GM23338 (cell line): ENCODE measurements at regions not wholly inside any gene's neighbourhood (a gene's known extent, or its start where the extent isn't known, plus 50 kb on each side); places are given as distances from the start of the nearest gene placed in this dataset.

Source experiments
- ATAC-seq: fragments of 200-7000 bp; cut with Tn5 transposase; 3 replicates; pipeline ENCODE4 v1.9.1; 2020
- DNase-seq: peaks from one replicate; pipeline ENCODE4 v3.0.0-alpha.2; 2015; ENCODE audit warnings: low spot score
- H2AFZ ChIP-seq: fragments of 200-600 bp; sonication (generic); 2 replicates; pipeline ENCODE4 v1.8.0; 2016; ENCODE audit warnings: antibody characterized with exemption, mild to moderate bottlenecking, moderate library complexity
- H3F3A ChIP-seq: fragments of 200-600 bp; sonication (generic); replicated peaks from 2 replicates; pipeline ENCODE4 v1.8.0; 2017; ENCODE audit warnings: antibody characterized with exemption, mixed run types, low read depth
- H3K27ac ChIP-seq: fragments of 200-600 bp; sonication (generic); 2 replicates; pipeline ENCODE4 v1.6.1; 2016; ENCODE audit warnings: low read depth
- H3K27me3 ChIP-seq: fragments of 200-600 bp; sonication (generic); 2 replicates; pipeline ENCODE4 v1.8.0; 2016; ENCODE audit warnings: mild to moderate bottlenecking, mixed run types, moderate library complexity; ENCODE audit not compliant: insufficient read depth
- H3K36me3 ChIP-seq: fragments of 200-600 bp; sonication (generic); 2 replicates; pipeline ENCODE4 v1.8.0; 2016; ENCODE audit warnings: mild to moderate bottlenecking; ENCODE audit not compliant: insufficient read depth
- H3K4me1 ChIP-seq: fragments of 200-600 bp; sonication (generic); 2 replicates; pipeline ENCODE4 v1.8.0; 2016; ENCODE audit warnings: mild to moderate bottlenecking, moderate library complexity; ENCODE audit not compliant: insufficient read depth
- H3K4me2 ChIP-seq: fragments of 200-600 bp; sonication (generic); 2 replicates; pipeline ENCODE4 v1.7.1; 2017; ENCODE audit warnings: mixed run types
- H3K4me3 ChIP-seq: fragments of 200-600 bp; sonication (generic); 2 replicates; pipeline ENCODE4 v1.6.1; 2016; ENCODE audit warnings: mixed run types
- H3K79me2 ChIP-seq: fragments of 200-600 bp; sonication (generic); replicated peaks from 2 replicates; pipeline ENCODE4 v1.8.0; 2017; ENCODE audit warnings: mild to moderate bottlenecking; ENCODE audit not compliant: insufficient read depth
- H3K9me2 ChIP-seq: fragments of 200-600 bp; sonication (generic); 2 replicates; pipeline ENCODE4 v1.8.0; 2017; ENCODE audit not compliant: insufficient read depth
- H4K20me1 ChIP-seq: fragments of 200-600 bp; sonication (generic); replicated peaks from 2 replicates; pipeline ENCODE4 v1.8.0; 2017; ENCODE audit warnings: mild to moderate bottlenecking; ENCODE audit not compliant: insufficient read depth
- H3K27ac Mint-ChIP-seq: 2 replicates; pipeline ENCODE4 v1.8.0; 2020; ENCODE audit warnings: inconsistent platforms, mild to moderate bottlenecking, moderate library complexity, mixed read lengths
- H3K27me3 Mint-ChIP-seq: 3 replicates; pipeline ENCODE4 v1.8.0; 2022; ENCODE audit warnings: low read depth, mild to moderate bottlenecking, moderate library complexity, mixed read lengths, inconsistent platforms; ENCODE audit not compliant: insufficient read depth, poor library complexity
- H3K36me3 Mint-ChIP-seq: 3 replicates; pipeline ENCODE4 v1.8.0; 2021; ENCODE audit warnings: low read depth, mild to moderate bottlenecking, inconsistent platforms, moderate library complexity, mixed read lengths
- H3K4me1 Mint-ChIP-seq: 3 replicates; pipeline ENCODE4 v1.8.0; 2020; ENCODE audit warnings: mild to moderate bottlenecking, inconsistent platforms, mixed read lengths
- H3K4me3 Mint-ChIP-seq: 3 replicates; pipeline ENCODE4 v1.8.0; 2021; ENCODE audit warnings: moderate library complexity, mild to moderate bottlenecking, inconsistent platforms, mixed read lengths
- H3K9me3 Mint-ChIP-seq: 3 replicates; pipeline ENCODE4 v1.8.0; 2020; ENCODE audit warnings: moderate library complexity, mild to moderate bottlenecking, inconsistent platforms, mixed read lengths
- CREB1 ChIP-seq: fragments of 250-450 bp; sonication (Bioruptor Pico); IDR thresholded peaks from 2 replicates; pipeline ENCODE4 v1.5.0; 2020; ENCODE audit warnings: low read depth, mild to moderate bottlenecking, moderate library complexity
- CTCF ChIP-seq, 2 experiments: fragments of 200-600 bp in 1 of 2; sonication (generic) in 1 of 2; conservative IDR thresholded peaks; 2 replicates each; pipeline versions ENCODE4 v1.5.1 to v1.6.1; 2016 to 2017; ENCODE audit warnings: antibody characterized with exemption in 2 of 2, low read depth in 2 of 2, mild to moderate bottlenecking in 2 of 2, moderate library complexity in 1 of 2
- EZH2 ChIP-seq: fragments of 200-600 bp; sonication (generic); IDR thresholded peaks from one replicate; pipeline ENCODE4 v1.8.0; 2017; ENCODE audit warnings: antibody characterized with exemption, mild to moderate bottlenecking, low read depth; ENCODE audit not compliant: unreplicated experiment
- EZH2phosphoT487 ChIP-seq: fragments of 200-600 bp; sonication (generic); IDR thresholded peaks from one replicate; pipeline ENCODE4 v1.8.1; 2018; ENCODE audit warnings: antibody characterized with exemption; ENCODE audit not compliant: unreplicated experiment
- JUNB ChIP-seq: IDR thresholded peaks from one replicate; pipeline ENCODE4 v1.6.1; 2016; ENCODE audit warnings: antibody characterized with exemption; ENCODE audit not compliant: unreplicated experiment
- NANOG ChIP-seq: IDR thresholded peaks from 2 replicates; pipeline ENCODE4 v1.6.1; 2016; ENCODE audit warnings: antibody characterized with exemption, borderline replicate concordance
- POLR2AphosphoS5 ChIP-seq: IDR thresholded peaks from 2 replicates; pipeline ENCODE4 v1.6.1; 2016; ENCODE audit warnings: antibody characterized with exemption, low read depth
- REST ChIP-seq: IDR thresholded peaks from one replicate; pipeline ENCODE4 v1.6.1; 2018; ENCODE audit warnings: antibody characterized with exemption; ENCODE audit not compliant: unreplicated experiment
- STAT1 ChIP-seq: IDR thresholded peaks from one replicate; pipeline ENCODE4 v1.6.1; 2016; ENCODE audit warnings: antibody characterized with exemption; ENCODE audit not compliant: unreplicated experiment
- ZNF114 ChIP-seq: fragments of 250-450 bp; sonication (Bioruptor Pico); IDR thresholded peaks from 2 replicates; pipeline ENCODE4 v1.5.0; 2020; ENCODE audit warnings: mild to moderate bottlenecking, moderate library complexity
- ZNF331 ChIP-seq: fragments of 250-450 bp; sonication (Bioruptor Pico); IDR thresholded peaks from 2 replicates; pipeline ENCODE4 v1.5.0; 2020; ENCODE audit warnings: low read depth, mild to moderate bottlenecking, moderate library complexity
- ZNF462 ChIP-seq: fragments of 250-450 bp; sonication (Bioruptor Pico); IDR thresholded peaks from 2 replicates; pipeline ENCODE4 v1.5.0; 2020; ENCODE audit warnings: mild to moderate bottlenecking, moderate library complexity

GRCh38 chr10:20644421-20644820 is 252.7 kb downstream of the NEBL start (continued):
- TF ChIP-seq CTCF (conservative IDR thresholded peaks at IDR 0.05; ENCODE audit: low read depth in 2 of 2) (no peak), POLR2AphosphoS5 (no peak), EZH2phosphoT487 (no peak), NANOG (no peak), ZNF331 (CRISPR knock-in tag) (no peak), STAT1 (no peak)

GRCh38 chr10:20641605-20642004 is 255.5 kb downstream of the NEBL start:
- no peaks in the 10 kb centered on the region for H3K27me3 ChIP-seq
- no peak overlapping the region for H3K4me3 Mint-ChIP-seq
- peaks cover 13% of the 10 kb centered on the region for H3K9me2 ChIP-seq
- no peaks in the 10 kb centered on the region for H3K36me3 ChIP-seq
- no peak overlapping the region for H2AFZ ChIP-seq
- H3K27me3 Mint-ChIP-seq, result no peaks in the 10 kb centered on the region
- H3K4me1 Mint-ChIP-seq, result no peaks in the 10 kb centered on the region
- H3K27ac Mint-ChIP-seq, result no peak overlapping the region
- no peak overlapping the region for H3K4me2 ChIP-seq
- no peaks in the 10 kb centered on the region for H3K4me1 ChIP-seq
- DNase-seq, result no peak
- no peak overlapping the region for H3K4me3 ChIP-seq
- H3K36me3 Mint-ChIP-seq, result no peaks in the 10 kb centered on the region; the same call in 2 of the 3 replicates
- H3K27ac ChIP-seq, result no peak overlapping the region
- H3K79me2 ChIP-seq, result no peaks in the 10 kb centered on the region
- no peaks in the 10 kb centered on the region for H3F3A ChIP-seq
- H4K20me1 ChIP-seq, result no peaks in the 10 kb centered on the region
- ATAC-seq, result no peak
- H3K9me3 Mint-ChIP-seq, result no peaks in the 10 kb centered on the region
- TF ChIP-seq ZNF114 (CRISPR knock-in tag) (no peak), ZNF462 (CRISPR knock-in tag) (no peak), REST (no peak), EZH2phosphoT487 (no peak), EZH2 (no peak), POLR2AphosphoS5 (no peak), CREB1 (CRISPR knock-in tag) (no peak), NANOG (no peak), JUNB (no peak), STAT1 (no peak), ZNF331 (CRISPR knock-in tag) (no peak)
